Urothelium cell line (cell line): ENCODE measurements at regions not wholly inside any gene's neighbourhood (a gene's known extent, or its start where the extent isn't known, plus 50 kb on each side); places are given as distances from the start of the nearest gene placed in this dataset.
"Not testable (repeated sequence)": the region's sequence is repeated elsewhere in the genome, so short reads cannot be mapped to it uniquely, and the experiment has no call there.

ENCODE experiments used
- DNase-seq: peaks from one replicate; pipeline ENCODE4 v3.0.0; 2011; ENCODE audit warnings: low spot score, mixed read lengths
- FAIRE-seq: peaks from 2 replicates; lab custom pipeline; 2011; peaks lifted over from hg19 to GRCh38; lab: Jason Lieb, UNC

DNA sequence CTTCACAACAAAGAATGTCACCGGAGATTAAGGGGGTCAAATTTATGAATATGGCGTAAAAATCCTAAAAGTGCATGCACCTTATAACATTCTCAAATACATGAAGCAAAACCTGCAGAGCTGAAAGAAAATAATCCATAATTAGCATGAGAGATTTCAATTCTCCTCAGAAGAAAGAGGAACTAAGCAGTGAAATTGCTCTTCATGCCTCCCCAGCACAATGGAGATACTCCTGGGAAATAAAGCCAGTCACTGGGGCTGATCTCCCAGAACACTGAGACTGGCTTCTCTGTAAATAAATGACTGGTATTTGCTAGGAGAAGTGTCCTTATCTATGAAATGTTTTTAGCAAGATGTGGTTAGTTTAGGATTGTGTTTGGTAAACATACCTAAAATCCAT, 68.1 kb downstream of the GOLGA6L6 start:
- DNase-seq, FAIRE-seq: not testable (repeated sequence)

GRCh38 chr15:20472983-20473382, 68.6 kb downstream of the GOLGA6L6 start:
- not testable (repeated sequence) for FAIRE-seq, DNase-seq

GRCh38 chr15:20470810-20471209, 70.8 kb downstream of the GOLGA6L6 start:
- not testable (repeated sequence) for DNase-seq, FAIRE-seq

- DNase-seq, FAIRE-seq: not testable (repeated sequence)
These were observed 100.5 kb downstream of the GOLGA6L6 start for GRCh38 chr15:20441138-20441537.

- FAIRE-seq, DNase-seq: not testable (repeated sequence)
These were observed 101.2 kb downstream of the GOLGA6L6 start for GRCh38 chr15:20440390-20440789.

- not testable (repeated sequence) for DNase-seq, FAIRE-seq
These were observed 102.5 kb downstream of the GOLGA6L6 start for GRCh38 chr15:20439111-20439510.

DNA sequence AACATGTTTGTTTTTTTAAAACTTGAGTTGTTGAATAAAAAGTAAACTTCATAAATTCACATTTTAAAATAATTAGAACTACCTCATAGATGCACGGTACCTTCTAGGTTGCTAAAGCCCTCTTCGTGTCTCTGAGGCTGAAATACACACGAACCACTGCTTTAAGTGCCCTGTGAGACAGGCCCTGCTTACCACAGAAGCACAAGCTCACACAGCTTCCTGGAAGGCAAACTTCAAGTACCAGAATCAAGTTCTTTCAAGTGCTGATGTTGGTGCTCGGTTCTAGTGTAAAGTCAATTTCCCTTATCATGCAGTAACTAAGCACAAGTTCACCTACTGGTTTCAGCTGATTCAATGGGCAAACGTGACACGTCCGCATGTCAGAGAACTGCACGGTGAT, 103.3 kb downstream of the GOLGA6L6 start:
- DNase-seq, FAIRE-seq: not testable (repeated sequence)

DNA sequence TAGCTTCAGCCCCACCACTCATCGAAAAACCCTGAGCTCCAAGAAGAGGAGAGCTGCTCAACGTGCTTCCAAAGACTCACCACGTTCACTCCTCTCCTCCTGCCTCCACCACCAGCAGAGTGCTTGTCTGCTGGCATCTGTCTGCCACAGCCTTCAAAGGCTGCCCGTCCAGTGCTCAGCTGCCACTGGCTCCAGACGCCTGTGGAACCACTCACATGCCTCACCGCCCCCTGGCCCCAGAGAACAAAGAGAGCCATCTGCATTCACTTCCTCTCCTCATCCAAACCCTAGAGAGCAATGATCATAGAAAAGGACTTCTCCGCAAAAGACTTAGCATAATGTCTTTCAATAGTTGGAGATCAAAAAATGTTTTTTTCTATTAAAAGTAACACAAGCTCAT, 108.1 kb downstream of the GOLGA6L6 start:
- DNase-seq, FAIRE-seq: not testable (repeated sequence)

DNA sequence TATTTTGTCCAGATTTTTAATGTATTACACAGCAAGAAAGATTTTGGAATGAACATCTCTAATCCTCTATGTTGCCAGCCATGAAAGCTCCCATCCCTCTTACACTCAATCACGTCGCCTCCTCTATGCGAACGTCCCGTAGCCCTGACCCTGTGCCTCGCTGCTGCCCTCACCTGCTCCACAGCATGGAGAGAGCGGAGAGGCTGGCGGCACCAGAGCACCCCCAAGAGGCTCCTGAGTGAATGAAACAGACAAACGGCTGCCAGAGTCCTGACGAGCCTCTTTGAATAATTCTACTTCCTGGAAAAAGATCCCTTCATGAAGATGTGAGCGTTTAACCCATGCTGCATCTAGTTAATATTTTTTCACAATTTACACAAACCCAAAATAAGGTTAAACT, 111.1 kb downstream of the GOLGA6L6 start:
- not testable (repeated sequence) for FAIRE-seq

DNA sequence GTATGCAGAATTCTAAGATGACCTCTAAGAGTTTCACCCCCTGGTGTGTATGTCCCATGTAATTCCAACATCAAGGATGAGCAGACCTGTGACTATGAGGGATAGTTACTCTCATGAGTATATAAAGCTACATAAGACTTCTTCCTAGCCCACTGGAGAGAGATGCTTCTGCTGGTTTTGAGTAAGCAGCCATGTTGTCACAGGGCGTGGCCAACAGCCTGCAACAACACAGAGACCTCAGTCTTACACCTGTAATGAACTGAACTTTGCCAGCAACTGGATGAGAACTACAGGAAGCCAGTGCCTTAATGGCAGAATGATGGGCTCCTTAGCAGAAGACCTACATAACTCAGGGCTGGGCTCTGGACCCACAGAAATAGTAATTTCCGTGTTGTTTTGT, 120.9 kb downstream of the GOLGA6L6 start:
- not testable (repeated sequence) for DNase-seq
- peak; percentile 65 for FAIRE-seq

More for the DNA sequence above, 111.1 kb downstream of the GOLGA6L6 start:
- not testable (repeated sequence) for DNase-seq

GRCh38 chr15:20416618-20417017, 125.0 kb downstream of the GOLGA6L6 start:
- not testable (repeated sequence) for FAIRE-seq, DNase-seq

- FAIRE-seq, DNase-seq: not testable (repeated sequence)
These were observed 131.9 kb downstream of the GOLGA6L6 start for GRCh38 chr15:20409667-20410198.

- no peak for FAIRE-seq
- DNase-seq = no peak
These were observed 132.4 kb downstream of the GOLGA6L6 start for GRCh38 chr15:20409247-20409646.

DNA sequence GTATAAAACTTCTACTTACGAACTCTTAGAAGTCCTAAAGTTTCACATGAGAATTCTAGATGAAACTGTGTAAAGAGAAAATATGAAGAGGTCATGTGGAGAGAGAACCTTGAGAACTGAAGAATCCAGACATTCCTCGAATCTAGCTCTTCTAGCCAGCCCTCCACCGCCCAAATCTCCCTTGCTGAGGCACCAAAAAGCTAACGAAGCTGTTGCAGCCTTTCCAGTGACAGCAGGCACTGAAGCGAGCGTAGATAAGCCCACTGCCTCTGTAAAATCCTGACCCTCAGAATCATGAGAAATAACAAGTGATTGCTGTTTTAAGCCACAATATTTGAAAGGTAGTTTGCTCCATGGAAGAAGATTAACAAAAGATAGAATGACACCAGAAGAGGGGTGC, 134.0 kb downstream of the GOLGA6L6 start:
- DNase-seq = no peak
- FAIRE-seq = no peak

DNA sequence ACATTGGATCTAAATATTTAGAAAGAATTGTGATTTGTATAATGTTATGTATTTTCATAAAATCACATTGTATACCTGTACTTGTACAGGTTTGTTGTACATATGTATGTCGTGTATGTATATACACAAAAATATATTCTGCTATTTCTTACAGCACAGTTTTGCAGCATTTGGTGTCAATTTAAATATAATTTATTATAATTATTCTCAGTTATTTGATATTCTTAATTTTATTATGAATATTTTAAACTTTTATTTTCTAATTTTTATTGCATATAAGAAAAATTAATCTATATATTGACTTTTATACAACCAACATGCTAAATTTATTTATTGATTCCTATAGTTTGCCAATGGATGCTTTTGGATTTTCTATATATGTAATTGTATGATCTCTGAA, 137.0 kb downstream of the GOLGA6L6 start:
- DNase-seq, FAIRE-seq: not testable (repeated sequence)

GRCh38 chr15:20402586-20402985, 139.0 kb downstream of the GOLGA6L6 start:
- not testable (repeated sequence) for DNase-seq, FAIRE-seq

- not testable (repeated sequence) for FAIRE-seq, DNase-seq
These were observed 140.5 kb downstream of the GOLGA6L6 start for GRCh38 chr15:20401058-20401457.

GRCh38 chr15:20398680-20399079, 142.9 kb downstream of the GOLGA6L6 start:
- not testable (repeated sequence) for FAIRE-seq, DNase-seq

- DNase-seq, FAIRE-seq: not testable (repeated sequence)
These were observed 153.4 kb downstream of the GOLGA6L6 start for GRCh38 chr15:20388161-20388560.

GRCh38 chr15:20386198-20386597, 155.4 kb downstream of the GOLGA6L6 start:
- FAIRE-seq = peak; percentile 53

GRCh38 chr15:20380199-20380598, 161.4 kb downstream of the GOLGA6L6 start:
- DNase-seq, FAIRE-seq: not testable (repeated sequence)

More at GRCh38 chr15:20386198-20386597, 155.4 kb downstream of the GOLGA6L6 start:
- DNase-seq = no peak

DNA sequence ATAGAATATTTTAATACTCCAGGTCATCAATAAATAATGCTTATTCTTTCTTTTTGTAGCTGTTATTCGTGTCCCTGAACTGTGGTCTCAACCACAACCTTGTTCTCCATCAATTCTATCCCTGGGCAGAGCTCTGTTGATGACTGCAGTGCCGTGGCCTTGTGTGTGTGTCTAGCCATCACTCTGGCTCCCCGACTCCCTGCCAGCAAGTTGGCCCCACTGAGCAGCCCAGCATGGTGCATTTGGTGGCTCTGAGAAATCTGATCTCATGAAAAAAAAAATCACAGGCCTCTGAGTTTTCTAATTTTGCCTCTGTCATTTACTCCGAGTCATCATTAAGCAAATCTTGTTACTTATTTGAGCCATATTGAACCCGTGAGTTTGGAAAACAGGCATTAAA, 164.7 kb downstream of the GOLGA6L6 start:
- FAIRE-seq = no peak
- DNase-seq = no peak
